HL-60 (cell line): ENCODE measurements at regions not wholly inside any gene's neighbourhood (a gene's known extent, or its start where the extent isn't known, plus 50 kb on each side); places are given as distances from the start of the nearest gene placed in this dataset.

Experiments used
- GABPA ChIP-seq: IDR thresholded peaks from 2 replicates; pipeline ENCODE4 v1.6.1; 2012; ENCODE audit warnings: low read depth
- POLR2AphosphoS5 ChIP-seq: IDR thresholded peaks from 2 replicates; pipeline ENCODE4 v1.6.1; 2012; ENCODE audit warnings: low read depth
- SPI1 ChIP-seq: IDR thresholded peaks from 2 replicates; pipeline ENCODE4 v1.6.1; 2012; ENCODE audit warnings: low read depth, mild to moderate bottlenecking, borderline replicate concordance
- TF ChIP-seq, protein P1 (sequence below): IDR thresholded peaks from one replicate; pipeline ENCODE4 v1.5.1; 2011; ENCODE audit warnings: low read length, control low read depth, inconsistent platforms; ENCODE audit not compliant: insufficient read depth
- TF ChIP-seq, protein P2 (sequence below): IDR thresholded peaks from 2 replicates; pipeline ENCODE4 v1.6.1; 2012; ENCODE audit warnings: low read depth; ENCODE audit not compliant: insufficient replicate concordance

DNA sequence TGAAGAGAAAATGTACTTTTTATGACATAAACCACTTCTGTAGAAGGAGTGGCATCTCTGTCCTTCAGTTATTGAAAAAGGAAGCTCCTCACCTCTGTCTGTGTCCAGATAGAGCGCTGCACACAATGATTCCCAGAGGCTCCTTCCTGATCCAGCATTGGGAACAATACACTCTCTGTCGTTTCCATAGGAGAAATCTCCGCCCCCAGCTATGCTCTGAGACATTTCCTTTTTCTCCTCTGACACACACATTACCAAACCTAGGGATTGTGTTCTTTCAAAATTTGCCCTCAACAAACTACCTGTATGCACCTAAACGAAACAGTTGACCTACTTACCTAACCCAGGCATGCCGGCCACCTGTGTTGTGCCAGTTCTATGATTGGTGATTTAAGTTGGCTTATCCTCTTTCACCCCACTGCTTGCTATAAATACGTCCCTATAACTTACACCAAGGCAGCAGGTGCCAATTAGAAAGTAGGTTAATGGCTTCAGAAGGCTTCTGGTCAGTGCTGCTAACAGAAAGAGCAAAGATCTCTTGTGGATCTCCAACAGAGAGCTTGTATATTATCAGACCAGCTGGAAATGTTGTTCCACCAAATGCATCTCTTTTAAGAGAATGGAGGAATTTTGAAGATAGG is 140.1 kb upstream of the JCAD start:
- TF ChIP-seq, protein P1, sequence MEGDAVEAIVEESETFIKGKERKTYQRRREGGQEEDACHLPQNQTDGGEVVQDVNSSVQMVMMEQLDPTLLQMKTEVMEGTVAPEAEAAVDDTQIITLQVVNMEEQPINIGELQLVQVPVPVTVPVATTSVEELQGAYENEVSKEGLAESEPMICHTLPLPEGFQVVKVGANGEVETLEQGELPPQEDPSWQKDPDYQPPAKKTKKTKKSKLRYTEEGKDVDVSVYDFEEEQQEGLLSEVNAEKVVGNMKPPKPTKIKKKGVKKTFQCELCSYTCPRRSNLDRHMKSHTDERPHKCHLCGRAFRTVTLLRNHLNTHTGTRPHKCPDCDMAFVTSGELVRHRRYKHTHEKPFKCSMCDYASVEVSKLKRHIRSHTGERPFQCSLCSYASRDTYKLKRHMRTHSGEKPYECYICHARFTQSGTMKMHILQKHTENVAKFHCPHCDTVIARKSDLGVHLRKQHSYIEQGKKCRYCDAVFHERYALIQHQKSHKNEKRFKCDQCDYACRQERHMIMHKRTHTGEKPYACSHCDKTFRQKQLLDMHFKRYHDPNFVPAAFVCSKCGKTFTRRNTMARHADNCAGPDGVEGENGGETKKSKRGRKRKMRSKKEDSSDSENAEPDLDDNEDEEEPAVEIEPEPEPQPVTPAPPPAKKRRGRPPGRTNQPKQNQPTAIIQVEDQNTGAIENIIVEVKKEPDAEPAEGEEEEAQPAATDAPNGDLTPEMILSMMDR = no peak
- TF ChIP-seq GABPA (no peak), POLR2AphosphoS5 (no peak), SPI1 (no peak)
- TF ChIP-seq, protein P2, sequence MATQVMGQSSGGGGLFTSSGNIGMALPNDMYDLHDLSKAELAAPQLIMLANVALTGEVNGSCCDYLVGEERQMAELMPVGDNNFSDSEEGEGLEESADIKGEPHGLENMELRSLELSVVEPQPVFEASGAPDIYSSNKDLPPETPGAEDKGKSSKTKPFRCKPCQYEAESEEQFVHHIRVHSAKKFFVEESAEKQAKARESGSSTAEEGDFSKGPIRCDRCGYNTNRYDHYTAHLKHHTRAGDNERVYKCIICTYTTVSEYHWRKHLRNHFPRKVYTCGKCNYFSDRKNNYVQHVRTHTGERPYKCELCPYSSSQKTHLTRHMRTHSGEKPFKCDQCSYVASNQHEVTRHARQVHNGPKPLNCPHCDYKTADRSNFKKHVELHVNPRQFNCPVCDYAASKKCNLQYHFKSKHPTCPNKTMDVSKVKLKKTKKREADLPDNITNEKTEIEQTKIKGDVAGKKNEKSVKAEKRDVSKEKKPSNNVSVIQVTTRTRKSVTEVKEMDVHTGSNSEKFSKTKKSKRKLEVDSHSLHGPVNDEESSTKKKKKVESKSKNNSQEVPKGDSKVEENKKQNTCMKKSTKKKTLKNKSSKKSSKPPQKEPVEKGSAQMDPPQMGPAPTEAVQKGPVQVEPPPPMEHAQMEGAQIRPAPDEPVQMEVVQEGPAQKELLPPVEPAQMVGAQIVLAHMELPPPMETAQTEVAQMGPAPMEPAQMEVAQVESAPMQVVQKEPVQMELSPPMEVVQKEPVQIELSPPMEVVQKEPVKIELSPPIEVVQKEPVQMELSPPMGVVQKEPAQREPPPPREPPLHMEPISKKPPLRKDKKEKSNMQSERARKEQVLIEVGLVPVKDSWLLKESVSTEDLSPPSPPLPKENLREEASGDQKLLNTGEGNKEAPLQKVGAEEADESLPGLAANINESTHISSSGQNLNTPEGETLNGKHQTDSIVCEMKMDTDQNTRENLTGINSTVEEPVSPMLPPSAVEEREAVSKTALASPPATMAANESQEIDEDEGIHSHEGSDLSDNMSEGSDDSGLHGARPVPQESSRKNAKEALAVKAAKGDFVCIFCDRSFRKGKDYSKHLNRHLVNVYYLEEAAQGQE = no peak
